Fibroblast of lung (primary cell): ENCODE measurements at regions not wholly inside any gene's neighbourhood (a gene's known extent, or its start where the extent isn't known, plus 50 kb on each side); places are given as distances from the start of the nearest gene placed in this dataset.
A peak's percentile ranks its signal among the peaks of the same experiment; 100 is the strongest.

Experiments used
- DNase-seq, 2 donors: peaks; one replicate each; pipeline versions ENCODE4 v3.0.0 to v3.0.0-alpha.2; 2010; ENCODE audit warnings: low read depth in 2 of 2
- H2AFZ ChIP-seq: 2 replicates; pipeline ENCODE4 v1.5.1; 2012; ENCODE audit warnings: low read length, control low read depth, inconsistent platforms
- H3K27ac ChIP-seq: 2 replicates; pipeline ENCODE4 v1.5.1; 2011; ENCODE audit warnings: low read length, control low read depth; ENCODE audit not compliant: insufficient read depth
- H3K27me3 ChIP-seq: 2 replicates; pipeline ENCODE4 v1.5.1; 2011; ENCODE audit warnings: mild to moderate bottlenecking, low read length; ENCODE audit not compliant: control insufficient read depth, insufficient read depth
- H3K36me3 ChIP-seq: 2 replicates; pipeline ENCODE4 v1.5.1; 2011; ENCODE audit warnings: low read length; ENCODE audit not compliant: control insufficient read depth, insufficient read depth
- H3K4me1 ChIP-seq: 2 replicates; pipeline ENCODE4 v1.5.1; 2011; ENCODE audit warnings: low read length; ENCODE audit not compliant: control insufficient read depth, insufficient read depth; ENCODE audit errors: extremely low read depth
- H3K4me2 ChIP-seq: 2 replicates; pipeline ENCODE4 v1.5.1; 2011; ENCODE audit warnings: low read length, control low read depth; ENCODE audit not compliant: insufficient read depth; ENCODE audit errors: extremely low read depth
- H3K4me3 ChIP-seq, 4 experiments: fragments of 200-600 bp in 1 of 4; sonication (generic) in 1 of 4; replicated peaks in 1 of 4; 2 replicates each; pipeline ENCODE4 v1.5.1; 2011 to 2016; ENCODE audit warnings: low read length in 4 of 4, low read depth in 3 of 4, mild to moderate bottlenecking in 3 of 4, control low read depth in 2 of 4, inconsistent platforms in 1 of 4, mixed read lengths in 1 of 4; ENCODE audit not compliant: insufficient read depth in 1 of 4; ENCODE audit errors: control extremely low read depth in 1 of 4
- H3K79me2 ChIP-seq: 2 replicates; pipeline ENCODE4 v1.5.1; 2012; ENCODE audit warnings: mild to moderate bottlenecking, low read length, inconsistent platforms; ENCODE audit not compliant: control insufficient read depth, insufficient read depth
- H3K9ac ChIP-seq: 2 replicates; pipeline ENCODE4 v1.5.1; 2011; ENCODE audit warnings: mild to moderate bottlenecking, low read length, control low read depth; ENCODE audit not compliant: insufficient read depth
- H3K9me3 ChIP-seq: 2 replicates; pipeline ENCODE4 v1.5.1; 2012; ENCODE audit warnings: low read depth, low read length; ENCODE audit not compliant: control insufficient read depth, insufficient read depth
- H4K20me1 ChIP-seq: 2 replicates; pipeline ENCODE4 v1.5.1; 2011; ENCODE audit warnings: low read length; ENCODE audit not compliant: control insufficient read depth, insufficient read depth; ENCODE audit errors: extremely low read depth
- EZH2 ChIP-seq: IDR thresholded peaks from 2 replicates; pipeline ENCODE4 v1.5.1; 2012; ENCODE audit warnings: low read length, control low read depth, mild to moderate bottlenecking; ENCODE audit errors: missing control alignments
- TF ChIP-seq, protein P1 (sequence below), 2 donors: IDR thresholded peaks in 1 of 2; conservative IDR thresholded peaks in 1 of 2; 1 replicate in 1 of 2; 2 replicates in 1 of 2; pipeline ENCODE4 v1.5.1; 2011 to 2012; ENCODE audit warnings: low read length in 2 of 2, control low read depth in 1 of 2, inconsistent platforms in 1 of 2, low read depth in 1 of 2, mild to moderate bottlenecking in 1 of 2

DNA sequence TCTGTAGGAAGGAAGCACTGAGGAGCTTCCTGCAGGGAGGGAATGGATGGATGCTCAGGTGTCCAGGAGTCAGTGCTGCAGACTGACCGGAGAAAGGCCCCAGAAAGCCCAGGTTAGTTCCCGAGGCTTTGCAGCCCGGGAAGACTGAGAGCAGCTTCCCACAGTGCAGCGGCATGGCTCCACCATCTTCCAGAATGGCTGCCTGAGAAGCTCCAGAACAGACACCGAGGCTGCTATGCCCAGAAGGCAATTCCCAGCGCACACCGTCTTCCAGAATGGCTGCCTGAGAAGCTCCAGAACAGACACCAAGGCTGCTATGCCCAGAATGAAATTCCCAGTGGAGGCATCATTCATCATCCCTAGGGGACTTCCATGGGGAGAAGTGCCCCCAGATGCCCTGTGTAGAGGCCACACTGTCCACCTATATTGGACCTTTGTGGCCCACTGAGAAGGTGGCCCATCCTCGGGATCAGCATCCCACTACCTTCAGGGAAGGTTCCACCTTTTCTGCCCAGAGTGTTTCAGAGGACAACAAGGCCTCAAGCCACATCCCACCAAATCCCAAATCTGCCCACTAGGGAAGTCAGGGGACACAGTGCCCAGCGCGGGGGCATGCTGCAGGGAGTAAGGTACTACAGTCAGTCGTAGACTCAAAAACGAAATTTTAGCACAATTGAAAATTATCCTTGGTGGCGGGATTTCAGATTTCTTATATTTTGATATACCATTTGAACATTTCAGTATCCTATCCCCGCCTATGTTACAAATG is 80.5 kb downstream of the KCNF1 start:
- no peaks in the 10 kb centered on the region for H3K4me1 ChIP-seq
- no peaks in the 10 kb centered on the region for H3K79me2 ChIP-seq
- H3K4me2 ChIP-seq: no peak overlapping the region

DNA sequence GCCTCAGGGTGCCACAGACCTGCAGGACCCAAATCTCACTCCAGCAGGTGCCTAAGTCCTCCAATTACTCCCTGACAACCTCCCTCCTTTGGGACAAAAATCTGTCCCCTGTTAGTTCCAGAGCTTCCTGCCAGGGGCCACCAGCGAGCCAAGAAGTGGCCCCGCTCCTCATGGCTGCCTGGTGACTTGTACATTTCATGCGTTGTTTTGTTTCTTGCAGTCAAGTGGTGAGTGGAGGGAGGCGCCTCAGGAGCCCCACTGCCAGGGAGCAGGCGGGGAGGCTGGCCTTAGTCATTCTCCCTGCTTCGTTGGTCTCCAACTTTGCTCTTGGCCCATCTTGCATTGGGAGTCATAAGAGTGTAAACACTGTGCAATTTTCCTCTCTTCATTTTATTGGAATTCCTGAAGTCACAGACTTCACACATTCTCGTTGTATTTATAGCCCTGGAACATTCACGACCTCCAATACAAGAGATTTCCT is 81.3 kb downstream of the KCNF1 start:
- Histone ChIP-seq H2AFZ (no peak overlapping the region), H3K36me3 (no peaks in the 10 kb centered on the region), H3K9me3 (no peaks in the 10 kb centered on the region), H3K79me2 (no peaks in the 10 kb centered on the region), H3K4me3 (no peak overlapping the region), H4K20me1 (no peaks in the 10 kb centered on the region), H3K4me1 (no peaks in the 10 kb centered on the region), H3K9ac (no peak overlapping the region), H3K4me2 (no peak overlapping the region), H3K27ac (no peak overlapping the region), H3K27me3 (peaks cover 2% of the 10 kb centered on the region)
- DNase-seq: peak in 1 of 2 donors; percentile 65
- TF ChIP-seq EZH2: no peak
- TF ChIP-seq, protein P1, sequence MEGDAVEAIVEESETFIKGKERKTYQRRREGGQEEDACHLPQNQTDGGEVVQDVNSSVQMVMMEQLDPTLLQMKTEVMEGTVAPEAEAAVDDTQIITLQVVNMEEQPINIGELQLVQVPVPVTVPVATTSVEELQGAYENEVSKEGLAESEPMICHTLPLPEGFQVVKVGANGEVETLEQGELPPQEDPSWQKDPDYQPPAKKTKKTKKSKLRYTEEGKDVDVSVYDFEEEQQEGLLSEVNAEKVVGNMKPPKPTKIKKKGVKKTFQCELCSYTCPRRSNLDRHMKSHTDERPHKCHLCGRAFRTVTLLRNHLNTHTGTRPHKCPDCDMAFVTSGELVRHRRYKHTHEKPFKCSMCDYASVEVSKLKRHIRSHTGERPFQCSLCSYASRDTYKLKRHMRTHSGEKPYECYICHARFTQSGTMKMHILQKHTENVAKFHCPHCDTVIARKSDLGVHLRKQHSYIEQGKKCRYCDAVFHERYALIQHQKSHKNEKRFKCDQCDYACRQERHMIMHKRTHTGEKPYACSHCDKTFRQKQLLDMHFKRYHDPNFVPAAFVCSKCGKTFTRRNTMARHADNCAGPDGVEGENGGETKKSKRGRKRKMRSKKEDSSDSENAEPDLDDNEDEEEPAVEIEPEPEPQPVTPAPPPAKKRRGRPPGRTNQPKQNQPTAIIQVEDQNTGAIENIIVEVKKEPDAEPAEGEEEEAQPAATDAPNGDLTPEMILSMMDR (conservative IDR thresholded peaks at IDR 0.05 in 1 of 2, IDR thresholded peaks at IDR 0.05 in 1 of 2; ENCODE audit: low read depth in 1 of 2, low read length in 2 of 2): no peak

More for the DNA sequence above, 80.5 kb downstream of the KCNF1 start:
- Histone ChIP-seq H3K27me3 (peaks cover 2% of the 10 kb centered on the region), H3K27ac (no peak overlapping the region), H3K9me3 (no peaks in the 10 kb centered on the region), H4K20me1 (no peaks in the 10 kb centered on the region), H3K9ac (no peak overlapping the region), H2AFZ (no peak overlapping the region), H3K4me3 (no peak overlapping the region), H3K36me3 (no peaks in the 10 kb centered on the region)
- TF ChIP-seq, protein P1 (conservative IDR thresholded peaks at IDR 0.05 in 1 of 2, IDR thresholded peaks at IDR 0.05 in 1 of 2; ENCODE audit: low read depth in 1 of 2, low read length in 2 of 2): no peak
- no peak for TF ChIP-seq EZH2
- DNase-seq: no peak

DNA sequence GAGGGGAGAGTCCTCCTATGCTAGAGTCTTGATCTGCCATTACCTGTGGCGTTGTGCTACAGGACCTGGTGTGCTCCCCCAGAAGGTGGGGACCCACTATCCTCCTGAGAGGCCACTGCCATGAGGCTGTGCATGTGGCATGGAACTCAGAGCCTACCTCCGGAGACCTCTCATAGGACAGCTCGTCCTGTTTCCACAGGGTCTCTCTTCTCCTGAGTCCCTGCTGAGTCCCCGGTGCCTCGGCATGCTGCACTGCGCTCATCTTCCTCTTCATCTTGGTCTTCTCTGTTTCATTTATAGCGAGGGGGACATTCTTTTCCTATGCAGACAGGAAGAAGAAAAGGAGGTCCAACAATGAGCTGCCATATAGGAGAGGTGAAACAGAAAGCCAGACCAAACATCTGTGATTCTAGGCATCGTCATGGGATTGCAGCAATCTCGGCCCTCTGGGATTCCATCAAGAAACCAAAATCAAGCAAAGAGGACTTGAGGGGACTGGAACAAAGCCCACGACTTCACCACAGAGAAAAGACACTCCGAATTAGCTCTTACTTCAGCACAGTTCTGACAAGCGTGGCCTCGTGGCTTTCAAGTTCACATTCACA is 83.7 kb downstream of the KCNF1 start:
- Histone ChIP-seq H3K4me2 (no peak overlapping the region), H4K20me1 (no peaks in the 10 kb centered on the region), H3K4me1 (no peaks in the 10 kb centered on the region), H3K27ac (no peak overlapping the region), H3K9me3 (no peaks in the 10 kb centered on the region), H3K9ac (no peak overlapping the region), H3K4me3 (no peak overlapping the region), H3K79me2 (no peaks in the 10 kb centered on the region), H2AFZ (no peak overlapping the region), H3K27me3 (peaks cover 2% of the 10 kb centered on the region), H3K36me3 (no peaks in the 10 kb centered on the region)
- TF ChIP-seq EZH2: no peak
- TF ChIP-seq, protein P1 (conservative IDR thresholded peaks at IDR 0.05 in 1 of 2, IDR thresholded peaks at IDR 0.05 in 1 of 2; ENCODE audit: low read depth in 1 of 2, low read length in 2 of 2): no peak
- DNase-seq: no peak
